Thymus (tissue), 11 donors: ENCODE measurements at regions not wholly inside any gene's neighbourhood (a gene's known extent, or its start where the extent isn't known, plus 50 kb on each side); places are given as distances from the start of the nearest gene placed in this dataset.

Source experiments
- DNase-seq, 9 donors: peaks; one replicate each; pipeline ENCODE4 v3.0.0-alpha.2; 2013; ENCODE audit warnings: low spot score in 9 of 9, low read depth in 6 of 9, missing footprints in 1 of 9
- H3K27ac ChIP-seq, 2 donors: one replicate each; pipeline ENCODE4 v1.5.1; 2013; ENCODE audit warnings: control low read depth in 1 of 2, low read depth in 1 of 2, low read length in 1 of 2, mild to moderate bottlenecking in 1 of 2, moderate library complexity in 1 of 2
- H3K27me3 ChIP-seq, 2 donors: one replicate each; pipeline ENCODE4 v1.5.1; 2013; ENCODE audit warnings: low read length in 1 of 2; ENCODE audit not compliant: control insufficient read depth in 2 of 2, insufficient read depth in 1 of 2
- H3K36me3 ChIP-seq, 2 donors: one replicate each; pipeline ENCODE4 v1.5.1; 2013; ENCODE audit warnings: low read length in 1 of 2, mild to moderate bottlenecking in 1 of 2, moderate library complexity in 1 of 2; ENCODE audit not compliant: control insufficient read depth in 2 of 2, insufficient read depth in 2 of 2
- H3K4me1 ChIP-seq, 2 donors: one replicate each; pipeline ENCODE4 v1.5.1; 2013; ENCODE audit warnings: low read length in 2 of 2; ENCODE audit not compliant: control insufficient read depth in 2 of 2, insufficient read depth in 2 of 2
- H3K4me3 ChIP-seq, 2 donors: one replicate each; pipeline ENCODE4 v1.5.1; 2013; ENCODE audit warnings: low read length in 2 of 2, control low read depth in 1 of 2, mild to moderate bottlenecking in 1 of 2
- H3K9me3 ChIP-seq, 2 donors: one replicate each; pipeline ENCODE4 v1.5.1; 2013; ENCODE audit warnings: low read length in 1 of 2, mild to moderate bottlenecking in 1 of 2; ENCODE audit not compliant: control insufficient read depth in 2 of 2, insufficient read depth in 1 of 2
- WGBS: extraction: QIAGEN DNeasy Blood & Tissue Kit; methylation state at CpG from one replicate; pipeline ENCODE4 v1.1.7; 2013; 5-methylcytosine and 5-hydroxymethylcytosine counted together
- donor health status: healthy.

- H3K4me1 ChIP-seq, result no peaks in the 10 kb centered on the region
- no peaks in the 10 kb centered on the region for H3K36me3 ChIP-seq
- H3K27ac ChIP-seq, result no peak overlapping the region
- H3K9me3 ChIP-seq, result no peaks in the 10 kb centered on the region
- DNase-seq, result no peak
- no peak overlapping the region for H3K4me3 ChIP-seq
- no peaks in the 10 kb centered on the region for H3K27me3 ChIP-seq
- WGBS, result 72% methylated on average over 1 of the region's 1 CpG
Measured at GRCh38 chr13:73224703-73225102, 165.9 kb downstream of the KLF5 start.

GRCh38 chr13:73223372-73223781 is 164.6 kb downstream of the KLF5 start:
- Histone ChIP-seq H3K27me3 (no peaks in the 10 kb centered on the region), H3K27ac (no peak overlapping the region), H3K4me1 (no peaks in the 10 kb centered on the region), H3K4me3 (no peak overlapping the region), H3K9me3 (no peaks in the 10 kb centered on the region), H3K36me3 (no peaks in the 10 kb centered on the region)
- 88% methylated on average over 5 of the region's 5 CpGs for WGBS
- DNase-seq, result no peak

- Histone ChIP-seq H3K9me3 (no peaks in the 10 kb centered on the region), H3K36me3 (no peaks in the 10 kb centered on the region), H3K27me3 (no peaks in the 10 kb centered on the region), H3K4me3 (no peak overlapping the region), H3K27ac (no peak overlapping the region), H3K4me1 (no peaks in the 10 kb centered on the region)
- WGBS, result 96% methylated on average over 6 of the region's 6 CpGs
- DNase-seq, result no peak
Measured at GRCh38 chr13:73222627-73223305, 164.0 kb downstream of the KLF5 start.

GRCh38 chr13:73220966-73221720 is 162.3 kb downstream of the KLF5 start:
- DNase-seq, result no peak
- Histone ChIP-seq H3K9me3 (no peaks in the 10 kb centered on the region), H3K27me3 (no peaks in the 10 kb centered on the region), H3K4me1 (no peaks in the 10 kb centered on the region), H3K36me3 (no peaks in the 10 kb centered on the region), H3K27ac (no peak overlapping the region), H3K4me3 (no peak overlapping the region)
- WGBS, result 83% methylated on average over 8 of the region's 8 CpGs

- H3K4me1 ChIP-seq, result no peaks in the 10 kb centered on the region
- WGBS, result 96% methylated on average over 1 of the region's 1 CpG
- no peaks in the 10 kb centered on the region for H3K27me3 ChIP-seq
- H3K4me3 ChIP-seq, result no peak overlapping the region
- no peaks in the 10 kb centered on the region for H3K9me3 ChIP-seq
- H3K27ac ChIP-seq, result no peak overlapping the region
- H3K36me3 ChIP-seq, result no peaks in the 10 kb centered on the region
- DNase-seq, result no peak
Measured at GRCh38 chr13:73218181-73218580, 159.4 kb downstream of the KLF5 start.

- no peaks in the 10 kb centered on the region for H3K36me3 ChIP-seq
- DNase-seq, result no peak
- H3K9me3 ChIP-seq, result no peaks in the 10 kb centered on the region
- WGBS, result 91% methylated on average over 5 of the region's 5 CpGs
- H3K27me3 ChIP-seq, result no peaks in the 10 kb centered on the region
- no peak overlapping the region for H3K27ac ChIP-seq
- no peak overlapping the region for H3K4me3 ChIP-seq
- H3K4me1 ChIP-seq, result no peaks in the 10 kb centered on the region
Measured at GRCh38 chr13:73216381-73216831, 157.6 kb downstream of the KLF5 start.

GRCh38 chr13:73215823-73216222 is 157.0 kb downstream of the KLF5 start:
- no peaks in the 10 kb centered on the region for H3K4me1 ChIP-seq
- H3K4me3 ChIP-seq, result no peak overlapping the region
- H3K9me3 ChIP-seq, result no peaks in the 10 kb centered on the region
- 95% methylated on average over 6 of the region's 6 CpGs for WGBS
- no peaks in the 10 kb centered on the region for H3K27me3 ChIP-seq
- no peak overlapping the region for H3K27ac ChIP-seq
- no peaks in the 10 kb centered on the region for H3K36me3 ChIP-seq
- DNase-seq, result no peak

- Histone ChIP-seq H3K4me1 (no peaks in the 10 kb centered on the region), H3K9me3 (no peaks in the 10 kb centered on the region), H3K27me3 (no peaks in the 10 kb centered on the region), H3K27ac (no peak overlapping the region), H3K4me3 (no peak overlapping the region), H3K36me3 (no peaks in the 10 kb centered on the region)
- DNase-seq, result no peak
- WGBS, result 63% methylated on average over 3 of the region's 3 CpGs
Measured at GRCh38 chr13:73212482-73212881, 153.7 kb downstream of the KLF5 start.

GRCh38 chr13:73210218-73210883 is 151.5 kb downstream of the KLF5 start:
- DNase-seq, result no peak
- no peak overlapping the region for H3K4me3 ChIP-seq
- WGBS, result 81% methylated on average over 6 of the region's 6 CpGs
- H3K9me3 ChIP-seq, result no peaks in the 10 kb centered on the region
- H3K36me3 ChIP-seq, result no peaks in the 10 kb centered on the region
- no peak overlapping the region for H3K27ac ChIP-seq
- no peaks in the 10 kb centered on the region for H3K4me1 ChIP-seq
- no peaks in the 10 kb centered on the region for H3K27me3 ChIP-seq
